Naive B cell (primary cell): ENCODE measurements at regions not wholly inside any gene's neighbourhood (a gene's known extent, or its start where the extent isn't known, plus 50 kb on each side); places are given as distances from the start of the nearest gene placed in this dataset.

Experiments used
- ATAC-seq, 2 donors: fragments of 150-1000 bp; cut with Tn5 transposase; 2 replicates each; pipeline ENCODE4 v1.10.0; 2021; ENCODE audit warnings: low read depth in 2 of 2, mild to moderate bottlenecking in 2 of 2, moderate library complexity in 2 of 2
- DNase-seq: peaks from one replicate; pipeline ENCODE4 v3.0.0; 2022
- H3K27ac Mint-ChIP-seq, 6 donors: one replicate each; pipeline ENCODE4 v1.8.0; 2020 to 2022; ENCODE audit warnings: mild to moderate bottlenecking in 6 of 6, mixed read lengths in 6 of 6, moderate library complexity in 5 of 6, inconsistent platforms in 2 of 6
- H3K27me3 Mint-ChIP-seq, 3 donors: one replicate each; pipeline ENCODE4 v1.8.0; 2021 to 2022; ENCODE audit warnings: mixed read lengths in 3 of 3, mild to moderate bottlenecking in 1 of 3
- H3K36me3 Mint-ChIP-seq, 2 donors: one replicate each; pipeline ENCODE4 v1.8.0; 2020 to 2022; ENCODE audit warnings: mixed read lengths in 2 of 2, inconsistent platforms in 1 of 2, mild to moderate bottlenecking in 1 of 2
- H3K4me1 Mint-ChIP-seq, 3 donors: one replicate each; pipeline ENCODE4 v1.8.0; 2020 to 2022; ENCODE audit warnings: mixed read lengths in 3 of 3, inconsistent platforms in 1 of 3, mild to moderate bottlenecking in 1 of 3, moderate library complexity in 1 of 3
- H3K4me3 Mint-ChIP-seq, 8 donors: one replicate each; pipeline ENCODE4 v1.8.0; 2020 to 2022; ENCODE audit warnings: mild to moderate bottlenecking in 8 of 8, mixed read lengths in 8 of 8, moderate library complexity in 8 of 8, inconsistent platforms in 2 of 8
- H3K9me3 Mint-ChIP-seq, 7 donors: one replicate each; pipeline ENCODE4 v1.8.0; 2020 to 2022; ENCODE audit warnings: mixed read lengths in 7 of 7, mild to moderate bottlenecking in 5 of 7, inconsistent platforms in 2 of 7, moderate library complexity in 1 of 7

- Mint-ChIP-seq H3K4me3 (peak overlapping the region in 1 of 8 donors; percentile 10), H3K27ac (no peak overlapping the region), H3K9me3 (peaks cover 0 to 10% (median 2%) of the 10 kb centered on the region in 7 donors), H3K36me3 (no peaks in the 10 kb centered on the region), H3K4me1 (no peaks in the 10 kb centered on the region), H3K27me3 (peaks cover 43 to 61% (median 45%) of the 10 kb centered on the region in 3 donors)
- ATAC-seq: no peak
- DNase-seq: no peak
Measured at GRCh38 chr20:21613512-21613911, 92.0 kb upstream of the PAX1 start.

GRCh38 chr20:21609981-21610380, 95.5 kb upstream of the PAX1 start:
- peaks cover 10 to 19% (median 15%) of the 10 kb centered on the region in 7 donors for H3K9me3 Mint-ChIP-seq

GRCh38 chr20:21609221-21609620, 95.4 kb upstream of the NKX2-2 start:
- Mint-ChIP-seq H3K27ac (no peak overlapping the region), H3K36me3 (peaks cover 0 to 16% of the 10 kb centered on the region in 2 donors), H3K9me3 (peaks cover 11 to 24% (median 18%) of the 10 kb centered on the region in 7 donors), H3K4me1 (no peaks in the 10 kb centered on the region), H3K4me3 (no peak overlapping the region), H3K27me3 (peaks cover 39 to 64% (median 58%) of the 10 kb centered on the region in 3 donors)
- DNase-seq (no peak), ATAC-seq (no peak)

More at GRCh38 chr20:21609981-21610380, 95.5 kb upstream of the PAX1 start:
- DNase-seq (no peak), ATAC-seq (no peak)
- Mint-ChIP-seq H3K36me3 (peaks cover 0 to 16% of the 10 kb centered on the region in 2 donors), H3K27me3 (peaks cover 39 to 67% (median 61%) of the 10 kb centered on the region in 3 donors), H3K27ac (no peak overlapping the region), H3K4me1 (no peaks in the 10 kb centered on the region), H3K4me3 (peak overlapping the region in 1 of 8 donors; percentile 2)

GRCh38 chr20:21608777-21609176, 94.9 kb upstream of the NKX2-2 start:
- Mint-ChIP-seq H3K27me3 (peaks cover 39 to 60% (median 54%) of the 10 kb centered on the region in 3 donors), H3K9me3 (peaks cover 13 to 27% (median 18%) of the 10 kb centered on the region in 7 donors), H3K4me1 (no peaks in the 10 kb centered on the region), H3K36me3 (peaks cover 0 to 16% of the 10 kb centered on the region in 2 donors), H3K4me3 (no peak overlapping the region), H3K27ac (no peak overlapping the region)
- DNase-seq (no peak), ATAC-seq (no peak)

- Mint-ChIP-seq H3K4me1 (no peaks in the 10 kb centered on the region), H3K9me3 (peaks cover 16 to 29% (median 18%) of the 10 kb centered on the region in 7 donors), H3K27ac (no peak overlapping the region), H3K4me3 (no peak overlapping the region), H3K36me3 (peaks cover 0 to 16% of the 10 kb centered on the region in 2 donors), H3K27me3 (peaks cover 37 to 59% (median 49%) of the 10 kb centered on the region in 3 donors)
- ATAC-seq (no peak), DNase-seq (no peak)
Measured at GRCh38 chr20:21607971-21608725, 94.3 kb upstream of the NKX2-2 start.

- Mint-ChIP-seq H3K4me1 (no peaks in the 10 kb centered on the region), H3K27ac (no peak overlapping the region), H3K36me3 (peaks cover 0 to 9% of the 10 kb centered on the region in 2 donors), H3K9me3 (peaks cover 9 to 41% (median 32%) of the 10 kb centered on the region in 7 donors), H3K4me3 (no peak overlapping the region), H3K27me3 (peaks cover 0 to 22% (median 1%) of the 10 kb centered on the region in 3 donors)
- ATAC-seq (no peak), DNase-seq (no peak)
Measured at GRCh38 chr20:21601799-21602198, 87.9 kb upstream of the NKX2-2 start.

GRCh38 chr20:21586682-21587081, 72.8 kb upstream of the NKX2-2 start:
- no peaks in the 10 kb centered on the region for H3K4me1 Mint-ChIP-seq
- peaks cover 35 to 40% (median 36%) of the 10 kb centered on the region in 3 donors for H3K27me3 Mint-ChIP-seq
- no peak for DNase-seq
- H3K9me3 Mint-ChIP-seq: no peaks in the 10 kb centered on the region
- H3K36me3 Mint-ChIP-seq: no peaks in the 10 kb centered on the region
- no peak overlapping the region for H3K27ac Mint-ChIP-seq
- no peak overlapping the region for H3K4me3 Mint-ChIP-seq
- no peak for ATAC-seq

- Mint-ChIP-seq H3K9me3 (no peaks in the 10 kb centered on the region), H3K4me3 (no peak overlapping the region), H3K4me1 (no peaks in the 10 kb centered on the region), H3K27ac (no peak overlapping the region), H3K27me3 (peaks cover 34 to 59% (median 52%) of the 10 kb centered on the region in 3 donors), H3K36me3 (no peaks in the 10 kb centered on the region)
- ATAC-seq (no peak), DNase-seq (no peak)
Measured at GRCh38 chr20:21583486-21584168, 69.8 kb upstream of the NKX2-2 start.

GRCh38 chr20:21577551-21577950, 63.7 kb upstream of the NKX2-2 start:
- no peak for ATAC-seq
- Mint-ChIP-seq H3K4me1 (no peaks in the 10 kb centered on the region), H3K9me3 (no peaks in the 10 kb centered on the region), H3K27ac (no peak overlapping the region), H3K36me3 (no peaks in the 10 kb centered on the region), H3K27me3 (peaks cover 27 to 51% (median 47%) of the 10 kb centered on the region in 3 donors), H3K4me3 (no peak overlapping the region)
- no peak for DNase-seq

- ATAC-seq: no peak
- Mint-ChIP-seq H3K4me1 (no peaks in the 10 kb centered on the region), H3K4me3 (no peak overlapping the region), H3K27ac (peak overlapping the region in 1 of 6 donors; percentile 51), H3K27me3 (peaks cover 30 to 43% (median 37%) of the 10 kb centered on the region in 3 donors), H3K9me3 (no peaks in the 10 kb centered on the region), H3K36me3 (no peaks in the 10 kb centered on the region)
- no peak for DNase-seq
Measured at GRCh38 chr20:21575981-21576740, 62.3 kb upstream of the NKX2-2 start.

- DNase-seq (no peak), ATAC-seq (no peak)
- no peak overlapping the region for H3K27ac Mint-ChIP-seq
- no peaks in the 10 kb centered on the region for H3K4me1 Mint-ChIP-seq
- no peaks in the 10 kb centered on the region for H3K36me3 Mint-ChIP-seq
- no peaks in the 10 kb centered on the region for H3K9me3 Mint-ChIP-seq
- no peak overlapping the region for H3K4me3 Mint-ChIP-seq
- peaks cover 25 to 38% (median 27%) of the 10 kb centered on the region in 3 donors for H3K27me3 Mint-ChIP-seq
Measured at GRCh38 chr20:21575167-21575566, 61.3 kb upstream of the NKX2-2 start.

GRCh38 chr20:21574443-21574842, 60.6 kb upstream of the NKX2-2 start:
- Mint-ChIP-seq H3K36me3 (no peaks in the 10 kb centered on the region), H3K4me1 (no peaks in the 10 kb centered on the region), H3K27ac (no peak overlapping the region), H3K27me3 (peaks cover 26 to 35% (median 27%) of the 10 kb centered on the region in 3 donors), H3K4me3 (no peak overlapping the region), H3K9me3 (no peaks in the 10 kb centered on the region)
- DNase-seq (no peak), ATAC-seq (no peak)

- H3K4me1 Mint-ChIP-seq: no peaks in the 10 kb centered on the region
- ATAC-seq (no peak), DNase-seq (no peak)
- H3K4me3 Mint-ChIP-seq: peak overlapping the region in 1 of 8 donors; percentile 13
- no peaks in the 10 kb centered on the region for H3K36me3 Mint-ChIP-seq
- H3K27ac Mint-ChIP-seq: no peak overlapping the region
- peaks cover 33 to 34% (median 34%) of the 10 kb centered on the region in 3 donors for H3K27me3 Mint-ChIP-seq
- H3K9me3 Mint-ChIP-seq: no peaks in the 10 kb centered on the region
Measured at GRCh38 chr20:21573259-21573658, 59.4 kb upstream of the NKX2-2 start.
